ACC112 (cell line): ENCODE measurements at regions not wholly inside any gene's neighbourhood (a gene's known extent, or its start where the extent isn't known, plus 50 kb on each side); places are given as distances from the start of the nearest gene placed in this dataset.

Source experiments
- H2AFZ ChIP-seq: fragments of 200-600 bp; sonication (generic); one replicate; pipeline ENCODE4 v1.6.0; 2017; ENCODE audit warnings: antibody characterized with exemption, low read length; ENCODE audit not compliant: unreplicated experiment
- H3K27ac ChIP-seq: fragments of 200-600 bp; sonication (generic); 2 replicates; pipeline ENCODE4 v1.5.1; 2014; ENCODE audit warnings: low read depth, mild to moderate bottlenecking, antibody characterized with exemption, low read length, moderate library complexity
- H3K27me3 ChIP-seq: fragments of 200-600 bp; sonication (generic); 2 replicates; pipeline ENCODE4 v1.6.1; 2014; ENCODE audit warnings: mild to moderate bottlenecking, antibody characterized with exemption, low read length, moderate library complexity, mixed read lengths; ENCODE audit not compliant: insufficient read depth
- H3K36me3 ChIP-seq: fragments of 200-600 bp; sonication (generic); 2 replicates; pipeline ENCODE4 v1.6.1; 2016; ENCODE audit warnings: mild to moderate bottlenecking, antibody characterized with exemption, low read length, moderate library complexity, mixed read lengths; ENCODE audit not compliant: insufficient read depth
- H3K4me1 ChIP-seq: fragments of 200-600 bp; sonication (generic); one replicate; pipeline ENCODE4 v1.6.1; 2016; ENCODE audit warnings: low read length, mixed read lengths; ENCODE audit not compliant: insufficient read depth, unreplicated experiment, control insufficient read depth
- H3K4me3 ChIP-seq: fragments of 200-600 bp; sonication (generic); 2 replicates; pipeline ENCODE4 v1.5.1; 2014; ENCODE audit warnings: mild to moderate bottlenecking, low read depth, low read length
- H3K79me2 ChIP-seq: fragments of 200-600 bp; sonication (generic); one replicate; pipeline ENCODE4 v1.6.0; 2016; ENCODE audit warnings: low read length; ENCODE audit not compliant: control insufficient read depth, unreplicated experiment, insufficient read depth

GRCh38 chr15:94747510-94747909 lies 516.1 kb downstream of the MCTP2 start:
- H3K27me3 ChIP-seq = no peaks in the 10 kb centered on the region
- H3K27ac ChIP-seq = no peak overlapping the region
- no peaks in the 10 kb centered on the region for H3K36me3 ChIP-seq
- no peak overlapping the region for H3K4me3 ChIP-seq
- no peaks in the 10 kb centered on the region for H3K4me1 ChIP-seq
- H2AFZ ChIP-seq = no peak overlapping the region
- H3K79me2 ChIP-seq = no peaks in the 10 kb centered on the region

GRCh38 chr15:94749811-94750617 lies 518.7 kb downstream of the MCTP2 start:
- H3K79me2 ChIP-seq = no peaks in the 10 kb centered on the region
- H3K4me3 ChIP-seq = no peak overlapping the region
- no peaks in the 10 kb centered on the region for H3K4me1 ChIP-seq
- no peaks in the 10 kb centered on the region for H3K36me3 ChIP-seq
- no peak overlapping the region for H3K27ac ChIP-seq
- no peaks in the 10 kb centered on the region for H3K27me3 ChIP-seq
- H2AFZ ChIP-seq = no peak overlapping the region

DNA sequence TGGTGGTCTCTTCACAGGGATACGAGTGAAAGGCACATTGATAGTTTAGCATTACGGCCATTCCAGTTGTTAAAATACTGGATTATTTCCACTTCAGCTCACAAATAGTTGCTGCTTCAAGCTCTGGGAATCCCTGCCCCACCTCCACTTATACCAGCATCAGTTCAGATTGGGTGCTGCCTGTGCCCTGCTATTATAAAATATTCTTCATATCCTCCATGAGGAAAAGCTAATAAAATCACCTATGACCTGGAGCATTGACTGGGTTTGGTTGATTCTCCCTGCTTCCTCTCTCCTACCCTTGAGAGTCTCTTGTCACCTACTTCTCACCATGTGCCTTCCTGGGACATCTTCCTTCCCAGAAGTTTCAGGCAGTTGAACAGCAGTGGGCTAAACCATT lies 529.0 kb downstream of the MCTP2 start:
- H3K4me1 ChIP-seq = no peaks in the 10 kb centered on the region
- no peaks in the 10 kb centered on the region for H3K27me3 ChIP-seq
- no peaks in the 10 kb centered on the region for H3K79me2 ChIP-seq
- H3K36me3 ChIP-seq = no peaks in the 10 kb centered on the region
- H3K27ac ChIP-seq = no peak overlapping the region
- H3K4me3 ChIP-seq = no peak overlapping the region
- H2AFZ ChIP-seq = no peak overlapping the region

GRCh38 chr15:94761574-94761973 lies 530.2 kb downstream of the MCTP2 start:
- H3K27ac ChIP-seq = no peak overlapping the region
- no peak overlapping the region for H3K4me3 ChIP-seq
- no peaks in the 10 kb centered on the region for H3K27me3 ChIP-seq
- H3K79me2 ChIP-seq = no peaks in the 10 kb centered on the region
- H3K36me3 ChIP-seq = no peaks in the 10 kb centered on the region
- no peaks in the 10 kb centered on the region for H3K4me1 ChIP-seq
- H2AFZ ChIP-seq = no peak overlapping the region

DNA sequence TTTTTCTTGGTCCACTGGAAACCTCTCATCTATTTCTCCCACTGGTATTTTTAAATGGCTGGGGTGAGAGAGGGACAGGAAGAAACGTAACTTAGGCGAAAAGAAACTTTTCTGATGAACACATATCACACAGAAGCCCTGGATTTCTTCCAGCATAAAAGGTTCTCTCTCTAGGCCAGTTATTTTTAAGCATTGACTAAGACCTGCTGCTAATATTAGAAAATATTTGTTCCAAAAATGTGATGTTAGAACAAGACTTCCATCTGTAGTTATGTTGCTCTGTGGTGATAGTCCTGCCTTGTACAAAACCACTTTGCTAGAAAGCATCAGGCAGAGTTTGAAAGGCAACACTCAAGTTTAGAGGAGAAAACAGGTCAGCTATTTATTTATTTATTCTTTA lies 537.7 kb downstream of the MCTP2 start:
- Histone ChIP-seq H3K79me2 (no peaks in the 10 kb centered on the region), H2AFZ (no peak overlapping the region), H3K27me3 (no peaks in the 10 kb centered on the region), H3K27ac (no peak overlapping the region), H3K4me3 (no peak overlapping the region), H3K36me3 (no peaks in the 10 kb centered on the region), H3K4me1 (no peaks in the 10 kb centered on the region)

GRCh38 chr15:94770199-94770598 lies 538.8 kb downstream of the MCTP2 start:
- no peaks in the 10 kb centered on the region for H3K27me3 ChIP-seq
- H3K4me1 ChIP-seq = no peaks in the 10 kb centered on the region
- H3K27ac ChIP-seq = no peak overlapping the region
- no peak overlapping the region for H3K4me3 ChIP-seq
- no peaks in the 10 kb centered on the region for H3K79me2 ChIP-seq
- H3K36me3 ChIP-seq = no peaks in the 10 kb centered on the region
- no peak overlapping the region for H2AFZ ChIP-seq

DNA sequence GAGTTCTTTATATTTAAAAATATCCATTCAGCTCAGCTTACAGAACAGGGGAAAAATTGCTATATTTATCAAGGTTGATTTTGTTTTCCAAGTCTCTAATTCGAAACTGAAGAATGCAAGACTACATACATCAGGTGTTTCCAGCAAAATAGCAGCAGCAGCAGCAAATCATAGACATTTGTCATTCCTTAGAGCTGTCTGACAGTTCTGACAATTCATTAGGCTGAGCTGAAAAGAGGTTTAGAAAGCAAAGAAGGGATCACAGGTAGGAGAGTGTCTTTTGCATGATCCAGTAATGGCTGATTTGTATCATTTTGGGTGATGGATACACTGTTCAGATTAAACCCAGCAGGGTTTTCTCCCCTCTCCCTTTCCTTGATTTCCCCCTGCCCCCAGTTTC lies 545.7 kb downstream of the MCTP2 start:
- H3K36me3 ChIP-seq = no peaks in the 10 kb centered on the region
- H3K4me3 ChIP-seq = no peak overlapping the region
- no peaks in the 10 kb centered on the region for H3K4me1 ChIP-seq
- H3K27ac ChIP-seq = no peak overlapping the region
- no peaks in the 10 kb centered on the region for H3K79me2 ChIP-seq
- H2AFZ ChIP-seq = no peak overlapping the region
- no peaks in the 10 kb centered on the region for H3K27me3 ChIP-seq

DNA sequence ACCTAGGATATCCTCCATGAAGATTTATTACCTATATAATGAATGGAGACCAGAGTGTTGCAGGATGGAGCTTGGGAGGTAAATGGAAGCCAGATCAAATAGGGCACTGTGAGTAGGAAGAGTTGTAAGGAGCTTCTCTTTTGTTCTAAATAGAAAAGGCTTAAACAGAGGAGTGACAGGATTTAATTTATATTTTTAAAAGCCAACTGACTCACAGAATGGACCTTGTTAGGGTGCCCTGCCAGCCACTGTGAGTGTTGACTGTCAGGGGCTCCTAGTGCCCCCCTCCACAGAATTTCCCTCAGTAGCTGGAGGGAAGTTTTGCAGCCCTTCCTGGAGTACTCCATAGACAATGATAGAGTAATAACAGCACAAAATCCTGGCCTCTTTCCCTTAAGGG lies 547.5 kb downstream of the MCTP2 start:
- no peaks in the 10 kb centered on the region for H3K4me1 ChIP-seq
- no peaks in the 10 kb centered on the region for H3K36me3 ChIP-seq
- H3K27me3 ChIP-seq = no peaks in the 10 kb centered on the region
- no peak overlapping the region for H3K4me3 ChIP-seq
- H3K27ac ChIP-seq = no peak overlapping the region
- no peaks in the 10 kb centered on the region for H3K79me2 ChIP-seq
- H2AFZ ChIP-seq = no peak overlapping the region

DNA sequence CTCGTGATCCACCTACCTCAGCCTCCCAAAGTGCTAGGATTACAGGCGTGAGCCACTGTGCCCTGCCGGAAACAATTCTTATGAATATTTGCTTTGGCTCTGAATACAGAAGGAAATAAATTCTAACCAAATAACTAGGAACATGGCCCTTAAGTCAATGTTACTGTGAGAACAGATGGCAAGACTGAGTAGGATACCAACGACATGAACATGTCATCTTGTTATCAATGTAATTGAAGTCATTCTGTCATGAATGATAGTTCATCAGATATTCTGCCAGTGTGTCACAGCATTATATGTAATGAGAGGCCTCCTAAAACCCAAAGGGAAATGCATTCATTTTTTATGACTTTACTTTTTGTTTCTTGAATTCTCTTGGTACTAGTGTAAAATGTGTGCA lies 548.8 kb downstream of the MCTP2 start:
- Histone ChIP-seq H3K27ac (no peak overlapping the region), H3K4me1 (no peaks in the 10 kb centered on the region), H3K79me2 (no peaks in the 10 kb centered on the region), H3K27me3 (no peaks in the 10 kb centered on the region), H3K36me3 (no peaks in the 10 kb centered on the region), H3K4me3 (no peak overlapping the region), H2AFZ (no peak overlapping the region)

- no peak overlapping the region for H3K4me3 ChIP-seq
- no peak overlapping the region for H3K27ac ChIP-seq
- H3K79me2 ChIP-seq = no peaks in the 10 kb centered on the region
- no peaks in the 10 kb centered on the region for H3K4me1 ChIP-seq
- H3K27me3 ChIP-seq = no peaks in the 10 kb centered on the region
- H2AFZ ChIP-seq = no peak overlapping the region
- H3K36me3 ChIP-seq = no peaks in the 10 kb centered on the region
These were observed 553.7 kb downstream of the MCTP2 start for GRCh38 chr15:94785091-94785490.

DNA sequence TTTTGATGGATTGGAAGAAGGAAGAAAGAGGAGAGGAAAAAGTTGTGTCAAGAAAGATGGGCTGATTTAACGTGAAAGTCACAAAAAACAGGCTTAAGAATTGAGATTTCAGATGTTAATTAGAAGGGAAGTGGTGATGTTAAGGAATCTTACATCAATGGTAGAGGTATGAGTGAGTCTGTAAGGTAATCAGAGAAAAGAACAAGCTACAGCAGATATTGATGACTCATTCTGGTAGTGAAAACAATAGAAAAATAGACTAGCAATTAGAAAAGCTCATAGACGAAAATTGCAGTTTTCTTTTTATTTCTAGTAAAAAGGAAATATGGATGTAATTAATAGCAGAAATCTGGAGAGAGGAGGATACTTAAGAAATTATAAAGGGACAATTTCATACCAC lies 559.6 kb downstream of the MCTP2 start:
- no peaks in the 10 kb centered on the region for H3K27me3 ChIP-seq
- no peaks in the 10 kb centered on the region for H3K36me3 ChIP-seq
- no peak overlapping the region for H2AFZ ChIP-seq
- no peaks in the 10 kb centered on the region for H3K79me2 ChIP-seq
- H3K27ac ChIP-seq = no peak overlapping the region
- H3K4me3 ChIP-seq = no peak overlapping the region
- no peaks in the 10 kb centered on the region for H3K4me1 ChIP-seq
